ENCODE measurements at regions not wholly inside any gene's neighbourhood (a gene's known extent, or its start where the extent isn't known, plus 50 kb on each side); places are given as distances from the start of the nearest gene placed in this dataset.

- no peak for DNase-seq (ENCODE audit: low read depth)
- no peak overlapping the region for H3K4me3 ChIP-seq (ENCODE audit: control insufficient read depth, low read depth, low read length)
- TF ChIP-seq CTCF (conservative IDR thresholded peaks at IDR 0.05; ENCODE audit: control insufficient read depth, insufficient read depth, low read depth, low read length), result no peak
Measured at GRCh38 chr16:59368586-59368985, 634.5 kb upstream of the GOT2 start.

GRCh38 chr16:59356709-59357108 lies 622.6 kb upstream of the GOT2 start:
- DNase-seq (ENCODE audit: low read depth), result no peak
- no peak overlapping the region for H3K4me3 ChIP-seq (ENCODE audit: control insufficient read depth, low read depth, low read length)
- no peak for TF ChIP-seq CTCF (conservative IDR thresholded peaks at IDR 0.05; ENCODE audit: control insufficient read depth, insufficient read depth, low read depth, low read length)

- no peak for TF ChIP-seq CTCF (conservative IDR thresholded peaks at IDR 0.05; ENCODE audit: control insufficient read depth, insufficient read depth, low read depth, low read length)
- DNase-seq (ENCODE audit: low read depth), result no peak
- no peak overlapping the region for H3K4me3 ChIP-seq (ENCODE audit: control insufficient read depth, low read depth, low read length)
Measured at GRCh38 chr16:59356144-59356543, 622.0 kb upstream of the GOT2 start.

- H3K4me3 ChIP-seq (ENCODE audit: control insufficient read depth, low read depth, low read length), result no peak overlapping the region
- no peak for TF ChIP-seq CTCF (conservative IDR thresholded peaks at IDR 0.05; ENCODE audit: control insufficient read depth, insufficient read depth, low read depth, low read length)
- DNase-seq (ENCODE audit: low read depth), result no peak
Measured at GRCh38 chr16:59355704-59356103, 621.6 kb upstream of the GOT2 start.

- H3K4me3 ChIP-seq (ENCODE audit: control insufficient read depth, low read depth, low read length), result no peak overlapping the region
- no peak for TF ChIP-seq CTCF (conservative IDR thresholded peaks at IDR 0.05; ENCODE audit: control insufficient read depth, insufficient read depth, low read depth, low read length)
- DNase-seq (ENCODE audit: low read depth), result no peak
Measured at GRCh38 chr16:59351305-59351903, 617.3 kb upstream of the GOT2 start.

GRCh38 chr16:59350670-59351069 lies 616.6 kb upstream of the GOT2 start:
- H3K4me3 ChIP-seq (ENCODE audit: control insufficient read depth, low read depth, low read length), result no peak overlapping the region
- DNase-seq (ENCODE audit: low read depth), result no peak
- no peak for TF ChIP-seq CTCF (conservative IDR thresholded peaks at IDR 0.05; ENCODE audit: control insufficient read depth, insufficient read depth, low read depth, low read length)

- H3K4me3 ChIP-seq (ENCODE audit: control insufficient read depth, low read depth, low read length), result no peak overlapping the region
- no peak for DNase-seq (ENCODE audit: low read depth)
- no peak for TF ChIP-seq CTCF (conservative IDR thresholded peaks at IDR 0.05; ENCODE audit: control insufficient read depth, insufficient read depth, low read depth, low read length)
Measured at GRCh38 chr16:59342669-59343068, 608.6 kb upstream of the GOT2 start.
